Parathyroid adenoma (tissue), 2 donors: ENCODE measurements at regions not wholly inside any gene's neighbourhood (a gene's known extent, or its start where the extent isn't known, plus 50 kb on each side); places are given as distances from the start of the nearest gene placed in this dataset.

Source experiments
- H2AFZ ChIP-seq: fragments of 300-600 bp; sonication (generic); one replicate; pipeline ENCODE4 v1.7.0; 2017; ENCODE audit warnings: antibody characterized with exemption, mild to moderate bottlenecking
- H3K27ac ChIP-seq: fragments of 300-600 bp; sonication (generic); one replicate; pipeline ENCODE4 v1.7.0; 2017
- H3K27me3 ChIP-seq: fragments of 300-600 bp; sonication (generic); one replicate; pipeline ENCODE4 v1.7.0; 2017; ENCODE audit warnings: low read length; ENCODE audit not compliant: control insufficient read depth, insufficient read depth
- H3K36me3 ChIP-seq: fragments of 300-600 bp; sonication (generic); one replicate; pipeline ENCODE4 v1.7.0; 2017; ENCODE audit warnings: low read length; ENCODE audit not compliant: control insufficient read depth, insufficient read depth
- H3K4me1 ChIP-seq: fragments of 300-600 bp; sonication (generic); one replicate; pipeline ENCODE4 v1.7.0; 2017; ENCODE audit warnings: control low read depth
- H3K4me2 ChIP-seq: fragments of 300-600 bp; sonication (generic); one replicate; pipeline ENCODE4 v1.7.0; 2017; ENCODE audit warnings: low read length
- H3K4me3 ChIP-seq: fragments of 300-600 bp; sonication (generic); one replicate; pipeline ENCODE4 v1.7.0; 2017; ENCODE audit warnings: low read depth, low read length
- H3K79me2 ChIP-seq: fragments of 300-600 bp; sonication (generic); one replicate; pipeline ENCODE4 v1.7.0; 2017; ENCODE audit warnings: control low read depth
- H3K9ac ChIP-seq: fragments of 300-600 bp; sonication (generic); one replicate; pipeline ENCODE4 v1.7.0; 2017; ENCODE audit warnings: mild to moderate bottlenecking
- H3K9me3 ChIP-seq: fragments of 300-600 bp; sonication (generic); one replicate; pipeline ENCODE4 v1.7.0; 2017; ENCODE audit warnings: low read length; ENCODE audit not compliant: control insufficient read depth
- TF ChIP-seq, protein P1 (sequence below): fragments of 300-600 bp; sonication (generic); IDR thresholded peaks from one replicate; pipeline ENCODE4 v1.7.0; 2017; ENCODE audit warnings: antibody characterized with exemption, mild to moderate bottlenecking
- donor health status: primary hyperparathyroidism.

DNA sequence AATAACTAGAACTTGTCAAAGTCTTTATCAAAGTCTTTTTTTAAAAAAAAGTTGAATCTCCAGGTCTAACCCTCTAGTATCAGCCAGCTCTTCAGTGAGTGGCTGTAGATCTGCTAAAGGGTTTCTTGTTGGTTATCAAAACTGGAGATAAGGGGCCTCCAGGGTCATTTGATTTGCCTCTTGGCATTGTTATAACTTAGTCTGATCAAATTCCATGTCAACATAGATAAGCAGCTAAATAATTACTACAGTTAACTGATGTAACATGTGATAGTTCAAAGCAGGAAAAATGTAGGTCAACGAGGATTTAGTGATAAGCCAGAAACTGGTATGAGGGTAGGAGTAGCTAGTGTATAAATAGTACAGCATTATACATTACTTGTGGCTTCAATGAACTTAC, 465.1 kb downstream of the PDHA2 start:
- Histone ChIP-seq H2AFZ (no peak overlapping the region), H3K36me3 (peaks cover 2% of the 10 kb centered on the region), H3K4me1 (no peaks in the 10 kb centered on the region), H3K9me3 (no peaks in the 10 kb centered on the region), H3K4me2 (no peak overlapping the region), H3K4me3 (no peak overlapping the region), H3K9ac (no peak overlapping the region), H3K79me2 (no peaks in the 10 kb centered on the region), H3K27ac (no peak overlapping the region), H3K27me3 (no peaks in the 10 kb centered on the region)
- TF ChIP-seq, protein P1, sequence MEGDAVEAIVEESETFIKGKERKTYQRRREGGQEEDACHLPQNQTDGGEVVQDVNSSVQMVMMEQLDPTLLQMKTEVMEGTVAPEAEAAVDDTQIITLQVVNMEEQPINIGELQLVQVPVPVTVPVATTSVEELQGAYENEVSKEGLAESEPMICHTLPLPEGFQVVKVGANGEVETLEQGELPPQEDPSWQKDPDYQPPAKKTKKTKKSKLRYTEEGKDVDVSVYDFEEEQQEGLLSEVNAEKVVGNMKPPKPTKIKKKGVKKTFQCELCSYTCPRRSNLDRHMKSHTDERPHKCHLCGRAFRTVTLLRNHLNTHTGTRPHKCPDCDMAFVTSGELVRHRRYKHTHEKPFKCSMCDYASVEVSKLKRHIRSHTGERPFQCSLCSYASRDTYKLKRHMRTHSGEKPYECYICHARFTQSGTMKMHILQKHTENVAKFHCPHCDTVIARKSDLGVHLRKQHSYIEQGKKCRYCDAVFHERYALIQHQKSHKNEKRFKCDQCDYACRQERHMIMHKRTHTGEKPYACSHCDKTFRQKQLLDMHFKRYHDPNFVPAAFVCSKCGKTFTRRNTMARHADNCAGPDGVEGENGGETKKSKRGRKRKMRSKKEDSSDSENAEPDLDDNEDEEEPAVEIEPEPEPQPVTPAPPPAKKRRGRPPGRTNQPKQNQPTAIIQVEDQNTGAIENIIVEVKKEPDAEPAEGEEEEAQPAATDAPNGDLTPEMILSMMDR = no peak

DNA sequence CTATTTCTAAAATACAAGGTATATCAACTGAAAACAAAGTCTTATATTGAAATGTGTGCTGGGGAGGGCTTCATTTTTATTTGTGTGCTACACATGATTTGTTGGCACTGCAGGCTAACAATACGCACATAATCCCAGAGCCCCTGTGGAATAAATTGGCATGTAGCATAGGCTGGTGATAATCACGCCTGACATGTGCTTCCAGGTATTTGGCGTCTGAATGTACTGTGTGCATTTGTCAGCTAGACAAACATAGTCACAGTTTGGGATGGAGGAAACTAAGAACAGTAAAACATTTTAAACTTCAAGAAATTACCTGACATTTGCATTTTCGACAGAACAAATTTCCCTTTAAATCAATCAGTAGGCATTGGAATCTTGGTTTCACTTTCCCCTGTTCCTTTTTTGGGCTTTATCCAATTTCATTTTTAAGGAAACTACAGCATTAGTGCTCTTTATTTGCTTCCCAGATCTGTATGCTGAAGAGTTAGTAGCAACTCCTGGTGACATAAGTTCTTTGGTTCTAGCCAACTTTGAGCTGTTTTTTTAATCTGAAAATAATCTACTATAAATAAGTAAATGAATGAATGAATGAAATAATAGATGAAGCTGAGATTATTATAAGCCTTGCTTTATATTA, 472.3 kb downstream of the PDHA2 start:
- H3K9me3 ChIP-seq = no peaks in the 10 kb centered on the region
- peaks cover 2% of the 10 kb centered on the region for H3K36me3 ChIP-seq
- no peak overlapping the region for H3K4me2 ChIP-seq
- H3K4me3 ChIP-seq = no peak overlapping the region
- no peak overlapping the region for H3K9ac ChIP-seq
- no peaks in the 10 kb centered on the region for H3K27me3 ChIP-seq
- no peaks in the 10 kb centered on the region for H3K4me1 ChIP-seq
- TF ChIP-seq, protein P1 = no peak
- no peaks in the 10 kb centered on the region for H3K79me2 ChIP-seq
- H2AFZ ChIP-seq = no peak overlapping the region
- H3K27ac ChIP-seq = no peak overlapping the region

DNA sequence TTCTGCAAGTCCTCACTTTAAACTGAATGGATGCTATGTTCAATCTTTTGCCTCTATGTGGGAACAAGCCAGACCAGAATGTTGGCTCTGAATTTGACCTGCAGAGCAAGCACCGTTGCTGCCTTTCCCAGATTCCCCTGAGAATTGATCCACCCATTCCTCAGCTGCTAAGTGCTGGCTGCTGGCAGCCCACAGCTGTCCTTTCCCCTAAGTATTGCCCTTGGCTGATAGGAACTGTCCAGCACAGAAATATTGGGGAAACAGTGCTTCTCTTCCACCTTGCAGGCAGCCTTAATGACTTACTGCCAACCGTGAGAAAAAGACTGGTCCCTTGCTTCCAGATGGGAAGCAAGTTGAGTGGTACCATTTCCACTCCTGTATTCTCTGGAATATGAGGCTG, 475.9 kb downstream of the PDHA2 start:
- H3K4me3 ChIP-seq = no peak overlapping the region
- no peak overlapping the region for H3K4me2 ChIP-seq
- H3K4me1 ChIP-seq = no peaks in the 10 kb centered on the region
- TF ChIP-seq, protein P1 = no peak
- no peaks in the 10 kb centered on the region for H3K9me3 ChIP-seq
- no peak overlapping the region for H2AFZ ChIP-seq
- H3K27ac ChIP-seq = no peak overlapping the region
- H3K36me3 ChIP-seq = no peaks in the 10 kb centered on the region
- no peaks in the 10 kb centered on the region for H3K27me3 ChIP-seq
- H3K9ac ChIP-seq = no peak overlapping the region
- H3K79me2 ChIP-seq = no peaks in the 10 kb centered on the region

DNA sequence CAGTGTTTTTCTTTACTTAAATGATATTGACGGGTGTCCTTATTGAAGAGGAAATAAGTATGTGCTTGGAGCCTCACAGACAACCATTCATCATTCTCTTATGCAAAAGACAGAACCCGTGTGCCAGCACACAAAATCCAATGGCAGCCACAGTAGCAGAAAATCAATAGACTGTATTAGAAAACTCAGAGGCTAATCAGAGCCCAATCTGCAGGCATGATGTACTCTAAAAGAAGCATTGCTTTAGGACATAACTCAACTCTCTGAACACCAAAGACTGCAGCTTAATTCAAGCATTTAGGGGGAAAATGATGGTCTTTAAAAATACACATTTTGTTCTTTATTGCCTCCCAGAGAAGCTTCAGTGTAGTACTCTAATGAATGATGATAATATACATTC, 476.9 kb downstream of the PDHA2 start:
- no peak overlapping the region for H2AFZ ChIP-seq
- H3K36me3 ChIP-seq = no peaks in the 10 kb centered on the region
- H3K9ac ChIP-seq = no peak overlapping the region
- TF ChIP-seq, protein P1 = no peak
- no peak overlapping the region for H3K4me3 ChIP-seq
- no peaks in the 10 kb centered on the region for H3K27me3 ChIP-seq
- no peaks in the 10 kb centered on the region for H3K79me2 ChIP-seq
- no peaks in the 10 kb centered on the region for H3K9me3 ChIP-seq
- no peak overlapping the region for H3K27ac ChIP-seq
- no peaks in the 10 kb centered on the region for H3K4me1 ChIP-seq
- H3K4me2 ChIP-seq = no peak overlapping the region

DNA sequence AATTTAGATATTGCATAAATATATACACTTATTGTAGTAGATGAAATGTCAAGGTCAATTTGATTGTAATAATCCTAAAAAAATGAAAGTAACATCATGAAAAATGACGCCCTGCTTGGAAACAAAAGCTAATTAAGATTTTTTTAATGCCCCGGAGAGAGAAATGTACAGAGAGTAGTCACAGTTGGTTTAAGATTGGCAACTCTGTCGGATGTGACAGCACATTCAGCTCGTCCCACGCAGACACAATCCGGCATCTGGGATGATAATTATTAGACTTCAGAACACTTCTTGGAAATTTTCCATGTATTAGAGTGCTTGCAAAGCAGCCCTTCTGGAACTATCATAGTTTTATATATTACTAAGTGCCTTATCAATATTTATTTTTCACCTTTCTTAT, 478.0 kb downstream of the PDHA2 start:
- H3K27ac ChIP-seq = no peak overlapping the region
- no peaks in the 10 kb centered on the region for H3K27me3 ChIP-seq
- no peaks in the 10 kb centered on the region for H3K79me2 ChIP-seq
- no peaks in the 10 kb centered on the region for H3K36me3 ChIP-seq
- no peak overlapping the region for H3K4me3 ChIP-seq
- H3K4me2 ChIP-seq = no peak overlapping the region
- no peaks in the 10 kb centered on the region for H3K9me3 ChIP-seq
- H3K4me1 ChIP-seq = no peaks in the 10 kb centered on the region
- no peak overlapping the region for H3K9ac ChIP-seq
- no peak overlapping the region for H2AFZ ChIP-seq
- TF ChIP-seq, protein P1 = no peak
